Prostate gland (tissue), 2 donors: ENCODE measurements at regions not wholly inside any gene's neighbourhood (a gene's known extent, or its start where the extent isn't known, plus 50 kb on each side); places are given as distances from the start of the nearest gene placed in this dataset.

Source experiments
- CTCF ChIP-seq, 4 experiments: fragments of 200-600 bp in 2 of 4; fragments of 450-650 bp in 2 of 4; sonication (generic) in 2 of 4; IDR thresholded peaks; 1 replicate in 3 of 4; 2 replicates in 1 of 4; pipeline ENCODE4 v1.5.1; 2016 to 2019; ENCODE audit warnings: antibody characterized with exemption in 4 of 4, mild to moderate bottlenecking in 2 of 4, moderate library complexity in 2 of 4
- POLR2A ChIP-seq: fragments of 450-650 bp; IDR thresholded peaks from one replicate; pipeline ENCODE4 v1.6.1; 2016; ENCODE audit warnings: antibody characterized with exemption, mild to moderate bottlenecking
- POLR2AphosphoS5 ChIP-seq: sonication (generic); formaldehyde crosslinking; IDR thresholded peaks from one replicate; pipeline ENCODE4 v1.6.1; 2017; ENCODE audit warnings: antibody characterized with exemption

- TF ChIP-seq CTCF (IDR thresholded peaks at IDR 0.05) (no peak), POLR2A (no peak), POLR2AphosphoS5 (no peak)
These were observed 58.6 kb upstream of the NUDT7 start for GRCh38 chr16:77663711-77664110.
